GM12878 (cell line): ENCODE measurements at regions not wholly inside any gene's neighbourhood (a gene's known extent, or its start where the extent isn't known, plus 50 kb on each side); places are given as distances from the start of the nearest gene placed in this dataset.

Experiments used
- ATAC-seq: fragments of 200-7000 bp; cut with Tn5 transposase; 3 replicates; pipeline ENCODE4 v1.9.1; 2020; ENCODE audit warnings: mild to moderate bottlenecking, moderate library complexity
- BruUV-seq: library from RNA; stranded (reverse); fragments of 400-500 nt; replicated peaks from 2 replicates; lab custom pipeline; 2021; lab: Mats Ljungman, UMichigan
- CTCF ChIA-PET: fragments of 300-600 bp; sonication (Branson Sonifier 250); formaldehyde crosslinking; extraction: SDS; loops from one replicate; lab custom pipeline; 2021; ENCODE audit warnings: inconsistent platforms; lab: Yijun Ruan, JAX
- POLR2A ChIA-PET: fragments of 350-600 bp; formaldehyde crosslinking; extraction: SDS; loops from one replicate; lab custom pipeline; 2021; ENCODE audit warnings: inconsistent platforms; lab: Charles Lee
- RAD21 ChIA-PET: fragments of 300-600 bp; sonication (Branson Sonifier 250); formaldehyde crosslinking; loops from one replicate; lab custom pipeline; 2023; ENCODE audit warnings: antibody characterized with exemption; ENCODE audit not compliant: unreplicated experiment; lab: Charles Lee
- SMC1A ChIA-PET: fragments of 300-600 bp; sonication (Branson Sonifier 250); formaldehyde crosslinking; loops from one replicate; lab custom pipeline; 2023; ENCODE audit not compliant: unreplicated experiment, uncharacterized antibody; lab: Charles Lee
- DNase-seq: peaks from one replicate; pipeline ENCODE4 v3.0.0-alpha.2; 2011; ENCODE audit warnings: low read depth, low spot score
- FAIRE-seq: peaks from 3 replicates; lab custom pipeline; 2011; peaks lifted over from hg19 to GRCh38; lab: Jason Lieb, UNC
- H2AFZ ChIP-seq: 2 replicates; pipeline ENCODE4 v1.6.0; 2011; ENCODE audit warnings: low read depth, low read length, control low read depth; ENCODE audit not compliant: control insufficient read depth
- H3K27ac ChIP-seq: 2 replicates; pipeline ENCODE4 v1.5.1; 2011; ENCODE audit warnings: control low read depth; ENCODE audit not compliant: control insufficient read depth, insufficient read depth
- H3K27me3 ChIP-seq, 2 experiments: replicated peaks in 1 of 2; 2 replicates each; pipeline versions ENCODE4 v1.6.0 to v1.6.1; 2011; ENCODE audit warnings: low read length in 1 of 2; ENCODE audit not compliant: control insufficient read depth in 2 of 2, insufficient read depth in 2 of 2
- H3K36me3 ChIP-seq, 2 experiments: 2 replicates each; pipeline ENCODE4 v1.5.1; 2011; ENCODE audit warnings: low read length in 1 of 2; ENCODE audit not compliant: control insufficient read depth in 2 of 2, insufficient read depth in 2 of 2
- H3K4me1 ChIP-seq: 2 replicates; pipeline ENCODE4 v1.6.1; 2011; ENCODE audit warnings: mild to moderate bottlenecking, low read length, moderate library complexity, mixed read lengths; ENCODE audit not compliant: control insufficient read depth, insufficient read depth
- H3K4me2 ChIP-seq: 2 replicates; pipeline ENCODE4 v1.6.0; 2011; ENCODE audit warnings: control low read depth; ENCODE audit not compliant: control insufficient read depth, insufficient read depth
- H3K4me3 ChIP-seq: fragments of 200-600 bp; sonication (generic); 2 replicates; pipeline ENCODE4 v1.5.1; 2016
- H3K79me2 ChIP-seq: 2 replicates; pipeline ENCODE4 v1.6.0; 2011; ENCODE audit warnings: low read length; ENCODE audit not compliant: control insufficient read depth, insufficient read depth
- H3K9ac ChIP-seq: 2 replicates; pipeline ENCODE4 v1.8.0; 2011; ENCODE audit warnings: low read length, control low read depth, mixed read lengths; ENCODE audit not compliant: control insufficient read depth, insufficient read depth
- H3K9me3 ChIP-seq: replicated peaks from 3 replicates; pipeline ENCODE4 v1.5.1; 2011; ENCODE audit warnings: mild to moderate bottlenecking, low read length; ENCODE audit not compliant: control insufficient read depth, insufficient read depth
- H4K20me1 ChIP-seq: 2 replicates; pipeline ENCODE4 v1.6.0; 2011; ENCODE audit not compliant: control insufficient read depth, insufficient read depth
- CHD1 ChIP-seq: IDR thresholded peaks from 2 replicates; pipeline ENCODE4 v1.6.1; 2012; ENCODE audit warnings: low read depth, low read length, improper control_type of control experiment
- HCFC1 ChIP-seq: fragments of 150-350 bp; IDR thresholded peaks from 2 replicates; pipeline ENCODE4 v1.6.1; 2014; ENCODE audit warnings: low read length
- IRF4 ChIP-seq: IDR thresholded peaks from 2 replicates; pipeline ENCODE4 v1.6.1; 2011; ENCODE audit warnings: low read depth, low read length
- LARP7 ChIP-seq: fragments of 450-650 bp; IDR thresholded peaks from 2 replicates; pipeline ENCODE4 v1.6.1; 2017; ENCODE audit warnings: mild to moderate bottlenecking
- PKNOX1 ChIP-seq: fragments of 450-650 bp; IDR thresholded peaks from 2 replicates; pipeline ENCODE4 v1.6.1; 2016; ENCODE audit warnings: mild to moderate bottlenecking
- RAD51 ChIP-seq: fragments of 450-650 bp; IDR thresholded peaks from 2 replicates; pipeline ENCODE4 v1.6.1; 2016; ENCODE audit warnings: moderate library complexity, mild to moderate bottlenecking, inconsistent platforms
- RUNX3 ChIP-seq: IDR thresholded peaks from 2 replicates; pipeline ENCODE4 v1.6.1; 2012; ENCODE audit warnings: low read length, inconsistent platforms
- SIX5 ChIP-seq: IDR thresholded peaks from 2 replicates; pipeline ENCODE4 v1.6.1; 2011; ENCODE audit warnings: mild to moderate bottlenecking, low read depth, low read length, moderate library complexity; ENCODE audit not compliant: severe bottlenecking
- SMAD5 ChIP-seq: IDR thresholded peaks from 2 replicates; pipeline ENCODE4 v1.6.1; 2016; ENCODE audit warnings: antibody characterized with exemption, low read depth
- SUPT20H ChIP-seq: IDR thresholded peaks from 2 replicates; pipeline ENCODE4 v1.6.1; 2011; ENCODE audit warnings: low read depth, mild to moderate bottlenecking, low read length, moderate library complexity, borderline replicate concordance; ENCODE audit not compliant: control insufficient read depth
- SUZ12 ChIP-seq: fragments of 200-600 bp; sonication (generic); IDR thresholded peaks from one replicate; pipeline ENCODE4 v1.6.1; 2018; ENCODE audit warnings: antibody characterized with exemption, mild to moderate bottlenecking; ENCODE audit not compliant: unreplicated experiment
- TARDBP ChIP-seq: IDR thresholded peaks from 2 replicates; pipeline ENCODE4 v1.6.1; 2016; ENCODE audit warnings: borderline replicate concordance
- YBX1 ChIP-seq: fragments of 450-650 bp; IDR thresholded peaks from 2 replicates; pipeline ENCODE4 v1.6.1; 2016; ENCODE audit warnings: antibody characterized with exemption
- WGBS: methylation state at CpG from one replicate; pipeline ENCODE4 v1.1.6; 2016; ENCODE audit warnings: low lambda C conversion rate; ENCODE audit not compliant: insufficient replicate concordance, insufficient coverage; ENCODE audit errors: missing lambda C conversion rate; 5-methylcytosine and 5-hydroxymethylcytosine counted together
- in situ Hi-C: fragments of 300-500 bp; cut with MboI; formaldehyde crosslinking; loops from 9 replicates; pipeline ENCODE4 v1.14.3; 2018; ENCODE audit warnings: mixed read lengths
- intact Hi-C: fragments of 100-400 bp; cut with micrococcal nuclease; formaldehyde crosslinking; loops from one replicate; pipeline ENCODE4 v1.14.2; 2022; ENCODE audit not compliant: unreplicated experiment

GRCh38 chr16:66255647-66256046, 110.8 kb upstream of the CDH5 start:
- ChIA-PET POLR2A (no interaction called here), RAD21 (no interaction called here), CTCF (no interaction called here), SMC1A (no interaction called here)
- Histone ChIP-seq H3K4me1 (no peaks in the 10 kb centered on the region), H3K36me3 (no peaks in the 10 kb centered on the region), H3K27ac (no peak overlapping the region), H3K4me2 (no peak overlapping the region), H3K79me2 (no peaks in the 10 kb centered on the region), H3K9me3 (no peaks in the 10 kb centered on the region), H3K9ac (no peak overlapping the region), H4K20me1 (no peaks in the 10 kb centered on the region), H3K4me3 (no peak overlapping the region), H3K27me3 (peaks cover 0 to 3% of the 10 kb centered on the region in 2 experiments; a peak in 2 of 4 replicates), H2AFZ (no peak overlapping the region)
- TF ChIP-seq LARP7 (no peak), IRF4 (no peak), PKNOX1 (no peak), RAD51 (no peak), SUZ12 (no peak), TARDBP (no peak), SMAD5 (no peak), YBX1 (no peak), SIX5 (no peak), SUPT20H (no peak), HCFC1 (no peak), CHD1 (no peak), RUNX3 (no peak)
- FAIRE-seq (no peak), ATAC-seq (no peak), DNase-seq (no peak)
- WGBS, result 20% methylated on average over 4 of the region's 4 CpGs
- intact Hi-C loops, result no loop called here
- no TSS peak for BruUV-seq
- in situ Hi-C loops, result no loop called here
